HG03571 (cell line): ENCODE measurements at regions not wholly inside any gene's neighbourhood (a gene's known extent, or its start where the extent isn't known, plus 50 kb on each side); places are given as distances from the start of the nearest gene placed in this dataset.
"Not testable (repeated sequence)": the region's sequence is repeated elsewhere in the genome, so short reads cannot be mapped to it uniquely, and the experiment has no call there.

Experiments
- ATAC-seq: cut with Tn5 transposase; IDR thresholded peaks from one replicate; pipeline ENCODE4 v1.9.1; 2021; ENCODE audit not compliant: unreplicated experiment

DNA sequence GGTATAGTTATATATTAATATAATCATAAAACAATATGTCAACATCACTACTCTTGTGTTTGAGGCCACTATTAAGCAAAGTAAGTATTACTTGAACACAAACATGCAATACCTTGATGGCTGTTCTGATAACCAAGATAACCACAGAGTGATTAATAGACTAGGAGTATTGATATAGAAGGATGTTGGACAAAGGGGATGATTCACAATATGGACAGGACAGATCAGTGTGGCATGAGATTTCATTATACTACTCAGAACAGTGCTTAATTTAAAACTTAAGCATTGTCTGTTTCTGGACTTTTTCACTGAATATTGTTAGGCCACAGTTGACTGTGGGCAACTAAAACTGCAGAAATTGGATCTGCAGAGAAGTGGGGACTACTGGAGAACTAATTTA is 384.2 kb downstream of the SLITRK1 start:
- no peak for ATAC-seq

DNA sequence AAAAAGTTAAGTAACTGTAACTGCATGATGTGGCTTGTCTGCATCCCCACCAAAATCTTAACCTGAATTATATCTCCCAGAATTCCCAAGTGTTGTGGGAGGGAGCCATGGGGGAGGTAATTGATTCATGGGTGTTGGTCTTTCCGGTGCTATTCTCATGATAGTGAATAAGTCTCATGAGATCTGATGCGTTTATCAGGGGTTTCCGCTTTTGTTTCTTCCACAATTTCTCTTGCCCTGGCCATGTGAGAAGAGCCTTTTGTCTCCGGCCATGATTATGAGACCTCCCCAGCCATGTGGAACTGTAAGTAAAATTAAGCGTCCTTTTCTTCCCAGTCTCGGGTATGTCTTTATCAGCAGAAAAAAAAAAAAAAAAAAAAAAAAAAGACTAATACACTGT is 385.8 kb downstream of the SLITRK1 start:
- no peak for ATAC-seq

DNA sequence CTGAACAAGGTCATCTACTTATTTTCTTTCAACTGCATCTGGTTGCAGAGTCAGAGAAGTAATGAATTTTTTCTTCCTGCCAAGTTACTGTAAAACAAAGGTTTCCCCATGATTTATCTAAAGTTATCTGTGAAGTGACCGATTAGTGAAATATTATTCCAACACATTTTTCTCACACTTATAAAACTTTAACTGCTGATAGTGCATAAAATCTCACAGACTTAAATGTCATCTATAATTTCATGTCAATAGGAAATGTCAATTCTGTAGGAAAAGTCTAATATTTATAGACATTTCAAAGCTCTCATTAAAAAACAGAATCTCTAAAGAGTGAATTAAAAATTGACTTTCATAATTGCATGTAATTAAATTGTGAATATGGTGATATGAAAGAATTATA is 397.2 kb downstream of the SLITRK1 start:
- ATAC-seq: no peak

DNA sequence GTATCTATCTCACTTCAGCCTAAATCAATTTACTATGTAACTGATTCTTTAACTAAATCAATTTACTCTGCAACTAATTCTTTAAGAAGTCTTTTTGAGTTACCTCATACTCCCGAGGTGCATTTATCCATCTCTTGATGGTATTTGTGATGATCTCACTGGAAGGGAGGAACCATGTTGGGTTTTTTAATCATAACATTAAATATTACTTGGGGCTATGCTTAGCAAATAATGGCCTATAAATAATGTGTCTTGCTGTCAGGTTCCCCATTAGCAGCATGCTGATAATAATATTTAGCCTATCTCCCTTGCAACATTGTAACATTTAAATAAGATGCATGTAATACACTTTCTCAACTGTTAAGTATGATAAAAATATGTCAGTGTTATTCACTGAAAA is 411.3 kb downstream of the SLITRK1 start:
- ATAC-seq: no peak

DNA sequence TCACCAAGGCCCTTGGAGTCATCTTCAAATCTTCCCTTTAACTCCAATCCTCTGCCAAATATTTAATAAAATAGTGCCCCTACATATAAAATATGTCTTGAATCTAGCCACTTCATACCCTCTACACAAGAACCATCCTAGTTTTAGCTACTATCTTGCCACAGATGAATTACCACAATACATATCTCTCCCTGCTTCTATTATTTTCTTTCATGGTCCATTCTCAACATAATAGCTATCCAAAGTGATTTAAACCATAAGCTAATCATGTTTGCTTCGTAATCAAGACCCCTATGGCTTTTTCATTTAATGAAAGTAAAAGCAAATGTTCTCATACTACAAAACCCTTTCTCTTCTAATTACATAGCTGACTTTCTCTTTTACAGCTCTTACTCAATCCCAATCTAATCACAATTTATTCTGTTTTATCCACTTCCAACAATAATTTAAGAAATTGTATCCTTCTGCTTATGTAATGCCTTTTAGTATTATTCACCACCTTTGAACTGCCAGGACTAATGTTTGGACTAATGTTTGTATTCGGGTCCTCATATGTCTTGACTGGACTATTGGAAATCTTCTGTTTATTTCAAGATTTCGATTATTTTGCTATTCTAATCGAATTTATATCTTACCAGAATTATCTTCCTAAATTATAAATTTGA is 412.0 kb downstream of the SLITRK1 start:
- no peak for ATAC-seq

DNA sequence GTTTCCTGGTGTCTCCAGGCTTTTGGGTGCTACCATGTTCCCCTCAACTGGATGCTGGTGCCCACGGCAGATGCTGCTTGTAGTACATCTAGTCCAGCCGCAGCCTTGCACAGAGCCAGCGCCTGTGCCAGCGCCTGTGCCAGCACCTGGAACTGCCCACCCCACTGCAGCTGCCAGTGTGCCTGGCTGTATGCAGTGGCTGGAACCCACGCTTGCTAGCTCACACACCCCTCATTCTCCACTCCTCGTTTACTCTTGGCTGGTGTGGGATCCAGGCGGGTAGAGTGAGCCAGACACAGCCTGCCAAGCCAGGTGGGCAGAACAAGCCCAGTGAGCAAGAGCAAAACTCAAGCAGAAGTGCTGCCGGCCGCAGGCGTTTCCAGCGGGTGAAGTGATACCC is 428.6 kb downstream of the SLITRK1 start:
- no peak for ATAC-seq

DNA sequence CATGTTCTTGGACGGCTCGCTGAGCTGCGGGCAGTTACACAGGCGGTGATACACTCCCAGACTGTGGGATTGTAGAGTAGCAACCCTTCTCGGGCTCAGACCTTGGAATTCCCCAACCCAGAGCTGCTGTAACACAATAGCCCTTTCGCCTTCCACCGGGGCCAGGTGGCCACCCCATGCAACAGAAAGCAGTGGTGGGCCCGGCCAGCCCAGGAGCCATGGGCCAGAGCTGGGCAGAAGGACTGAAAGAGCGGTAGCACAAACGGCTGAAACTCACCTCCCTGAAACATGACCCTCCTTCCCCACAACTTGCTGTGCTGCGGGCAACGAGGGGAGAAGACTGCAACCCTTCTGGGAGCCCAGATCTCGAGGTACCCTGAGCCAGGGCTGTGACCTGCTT is 429.0 kb downstream of the SLITRK1 start:
- no peak for ATAC-seq

DNA sequence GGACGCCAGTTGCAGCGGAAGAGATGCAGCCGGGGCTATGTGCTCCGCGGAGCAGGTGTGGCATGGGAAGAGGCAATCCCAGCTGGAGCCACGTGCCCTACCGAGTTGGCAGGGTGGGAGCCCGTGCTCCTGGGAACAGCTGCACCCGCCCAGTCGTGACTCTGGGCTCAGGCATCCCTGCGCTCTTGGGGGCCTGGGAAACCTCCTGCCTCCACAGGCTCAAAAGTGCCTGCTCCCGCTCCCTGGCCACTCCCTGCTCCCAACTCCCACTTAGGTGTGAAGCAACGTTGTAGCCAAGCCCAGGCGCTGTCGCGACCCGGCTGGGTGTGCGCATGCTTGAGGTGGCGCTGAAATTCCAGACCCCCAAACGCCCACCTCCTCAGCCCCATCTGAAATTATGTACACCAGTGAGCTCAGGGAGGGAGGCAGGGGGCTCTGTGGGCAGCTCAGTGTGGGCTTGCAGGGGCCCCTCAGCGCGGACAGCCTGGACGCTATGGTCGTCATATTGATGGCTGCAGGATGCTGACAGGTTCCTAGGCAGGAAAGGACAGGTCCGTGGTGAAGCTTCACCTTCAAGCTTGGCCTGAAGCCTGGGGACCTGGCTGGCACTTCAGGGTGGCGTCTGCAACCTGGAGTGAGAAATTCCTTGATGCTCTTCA is 429.9 kb downstream of the SLITRK1 start:
- no peak for ATAC-seq

DNA sequence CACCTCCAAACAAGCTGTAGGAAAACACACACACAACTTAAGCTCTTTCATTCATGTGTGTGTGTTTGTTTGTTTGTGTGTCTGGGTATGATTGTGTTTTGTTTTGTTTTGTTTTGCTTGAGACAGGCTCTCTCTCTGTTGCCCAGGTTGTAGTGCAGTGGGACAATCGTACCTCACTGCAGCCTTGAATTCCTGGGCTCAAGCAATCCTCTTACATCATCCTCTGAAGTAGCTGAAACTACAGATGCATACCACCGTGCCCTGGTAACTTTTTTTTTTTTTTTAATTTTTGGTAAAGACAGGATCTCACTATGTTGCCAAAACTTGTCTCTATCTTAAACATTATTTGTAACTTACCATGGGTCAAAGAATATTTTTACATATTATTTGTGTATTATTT is 431.7 kb downstream of the SLITRK1 start:
- ATAC-seq: no peak

DNA sequence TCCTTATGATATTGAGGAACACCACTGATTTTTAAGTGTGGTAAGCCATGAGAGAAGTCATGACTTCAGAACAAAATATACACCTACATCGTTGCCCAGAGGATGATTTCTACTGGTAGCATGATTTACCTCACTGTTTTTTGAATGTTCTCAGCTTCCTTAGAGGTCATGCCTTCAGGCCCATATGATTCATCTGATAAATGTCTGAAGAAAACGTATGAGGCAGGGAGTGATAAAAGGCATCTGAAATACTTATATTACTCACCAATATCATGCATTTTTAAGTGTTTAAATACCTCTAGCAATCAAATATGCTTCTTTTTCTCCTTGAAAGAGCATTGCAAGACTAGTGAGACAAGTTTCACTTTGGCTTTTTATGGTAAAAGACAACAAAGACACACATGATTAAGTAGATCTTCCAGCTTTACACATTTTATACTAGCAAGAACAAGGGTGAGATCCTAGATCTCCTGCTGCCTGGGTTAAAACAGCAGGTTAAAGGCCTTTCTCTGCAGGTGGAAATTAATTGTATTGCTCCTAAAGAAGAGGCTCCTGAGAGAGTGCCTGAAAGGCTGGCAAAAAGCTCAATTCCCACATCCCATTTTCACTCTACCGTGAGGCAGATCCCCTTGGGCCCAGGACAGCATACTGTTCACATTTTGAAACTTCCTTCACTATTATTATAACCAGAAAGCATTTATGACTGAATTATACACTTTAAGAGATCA is 432.4 kb downstream of the SLITRK1 start:
- ATAC-seq: no peak

DNA sequence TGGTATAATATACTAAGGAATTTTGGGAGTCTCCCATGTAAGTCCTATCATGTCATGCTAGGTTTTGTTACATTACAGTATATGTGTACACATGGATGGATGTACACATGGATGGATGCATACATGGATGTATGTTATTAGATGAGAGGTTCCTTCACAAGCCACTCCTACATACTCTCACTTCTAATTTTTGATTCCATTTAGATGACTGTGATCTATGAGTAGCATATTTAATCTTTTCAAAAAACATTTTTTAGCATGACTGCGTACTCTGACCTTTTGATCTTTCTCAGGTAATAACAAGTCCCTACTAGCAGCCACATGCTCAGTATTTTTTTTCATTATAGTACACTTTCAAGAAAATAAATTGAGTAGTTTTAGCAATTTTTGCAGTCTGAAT is 441.8 kb downstream of the SLITRK1 start:
- ATAC-seq: no peak

DNA sequence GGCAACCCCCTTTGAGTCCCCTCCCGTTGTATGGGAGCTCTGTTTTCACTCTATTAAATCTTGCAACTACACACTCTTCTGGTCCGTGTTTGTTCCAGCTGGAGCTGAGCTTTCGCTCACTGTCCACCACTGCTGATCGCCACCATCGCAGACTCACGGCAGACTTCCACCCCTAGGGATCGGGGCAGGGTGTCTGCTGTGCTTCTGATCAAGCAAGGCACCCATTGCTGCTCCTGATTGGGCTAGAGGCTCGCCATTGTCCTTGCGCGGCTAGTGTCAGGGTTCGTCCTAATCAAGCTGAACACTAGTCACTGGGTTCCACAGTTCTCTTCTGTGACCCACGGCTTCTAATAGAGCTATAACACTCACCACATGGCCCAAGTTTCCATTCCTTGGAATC is 442.8 kb downstream of the SLITRK1 start:
- ATAC-seq: not testable (repeated sequence)

DNA sequence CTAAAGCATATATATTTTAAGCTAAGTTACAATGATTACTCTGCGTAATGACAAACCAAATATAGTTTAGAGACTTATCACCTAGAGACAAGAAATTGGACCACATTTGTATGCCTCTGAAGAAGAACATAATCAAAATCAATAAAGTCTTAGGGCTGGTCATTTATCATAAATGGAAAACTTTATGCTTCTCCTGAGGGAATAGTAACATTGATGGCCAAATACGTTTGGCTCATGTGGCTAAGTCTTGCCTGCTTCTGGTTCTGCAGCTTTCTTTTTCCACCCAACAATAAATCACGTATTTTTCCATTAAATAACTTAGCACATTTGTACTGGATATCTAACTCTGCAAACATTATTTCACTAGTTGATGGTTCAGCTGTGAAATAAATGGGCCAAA is 458.4 kb downstream of the SLITRK1 start:
- no peak for ATAC-seq

DNA sequence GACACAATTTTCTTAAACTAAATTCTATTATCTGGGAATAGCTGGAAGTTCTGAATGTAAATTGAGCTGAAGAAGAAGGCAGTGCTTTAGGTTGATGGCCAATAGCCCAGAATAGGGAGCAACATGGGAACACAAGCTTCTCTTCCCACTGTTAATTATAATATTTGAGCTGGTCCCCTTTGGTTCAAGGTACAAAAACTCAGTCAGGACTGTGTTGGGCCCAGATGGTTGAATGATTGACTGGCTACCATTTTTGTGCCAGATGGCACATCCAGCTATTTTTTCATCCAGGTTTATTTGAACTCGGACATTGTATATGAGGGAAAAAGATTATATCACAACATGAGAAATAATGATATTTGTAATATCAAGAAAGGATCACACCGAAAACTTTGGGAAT is 458.9 kb downstream of the SLITRK1 start:
- no peak for ATAC-seq

DNA sequence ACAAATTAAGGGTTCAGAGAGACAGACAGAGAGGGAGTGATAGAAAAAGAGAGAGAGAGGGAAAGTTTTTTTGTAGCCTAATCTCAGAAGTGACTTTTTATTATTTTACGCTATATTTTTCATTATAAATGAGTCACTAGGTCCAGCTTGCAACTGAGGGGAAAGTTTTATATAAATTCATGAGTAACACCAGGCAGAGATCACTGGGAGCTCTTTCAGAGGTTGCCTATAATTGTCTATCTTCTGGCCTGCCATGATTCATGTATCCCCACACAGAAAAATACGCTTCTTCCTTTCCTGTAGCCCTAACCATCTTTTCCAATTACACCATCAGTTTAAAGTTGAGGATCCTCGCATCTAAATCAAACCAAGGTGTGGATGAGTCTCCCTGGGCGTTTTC is 467.9 kb downstream of the SLITRK1 start:
- no peak for ATAC-seq

DNA sequence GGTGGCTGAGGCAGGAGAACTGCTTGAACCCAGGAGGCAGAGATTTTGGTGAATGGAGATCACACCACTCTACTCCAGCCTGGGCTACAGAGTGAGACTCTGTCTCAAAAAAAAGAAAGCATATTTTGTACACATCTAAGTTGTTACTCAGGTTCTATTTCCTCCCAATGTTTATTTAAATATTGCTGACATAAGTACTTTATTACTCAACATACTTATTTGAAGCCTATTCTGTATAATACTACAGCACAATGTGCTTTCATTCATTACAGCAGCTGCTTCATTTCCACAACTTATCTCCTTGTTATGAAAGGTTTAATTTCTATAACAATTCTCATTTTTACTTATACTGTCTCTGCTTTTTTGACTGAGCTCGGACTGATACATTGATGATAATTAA is 495.7 kb downstream of the SLITRK1 start:
- no peak for ATAC-seq

DNA sequence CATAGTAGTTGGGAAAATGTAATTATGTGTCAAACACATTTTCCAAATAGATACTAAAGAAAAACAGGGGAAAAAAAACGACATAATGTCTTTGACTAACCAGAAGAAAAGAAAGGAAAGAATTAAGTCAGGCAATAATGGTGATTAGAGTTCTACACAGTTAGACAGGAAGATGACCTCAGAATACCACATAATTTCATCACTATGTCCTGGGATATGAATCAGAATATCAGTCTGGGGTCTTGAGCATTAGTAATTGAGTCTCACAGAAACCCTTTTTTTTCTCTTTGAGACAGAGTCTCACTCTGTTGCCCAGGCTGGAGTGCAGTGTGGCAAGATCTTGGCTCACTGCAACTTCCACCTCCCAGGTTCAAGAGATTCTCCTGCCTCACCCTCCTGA is 503.4 kb downstream of the SLITRK1 start:
- no peak for ATAC-seq

DNA sequence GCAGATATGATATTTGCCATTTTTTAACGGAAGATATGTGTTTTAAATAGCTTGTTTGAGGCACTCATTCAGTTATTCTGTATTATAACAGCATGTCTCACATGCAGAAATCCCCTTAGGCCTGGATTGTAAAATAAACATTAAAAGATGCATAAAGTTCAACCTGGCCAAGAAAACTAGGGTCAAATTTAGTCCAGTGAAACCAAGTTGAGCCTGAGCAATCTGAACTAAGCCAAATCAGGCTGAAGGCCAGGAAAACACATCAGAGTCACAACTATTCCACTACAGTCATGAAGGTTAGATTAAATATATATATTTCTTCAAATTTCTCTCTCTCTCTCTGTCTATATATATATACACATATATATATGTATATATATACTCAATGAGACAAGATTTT is 504.8 kb downstream of the SLITRK1 start:
- ATAC-seq: no peak

DNA sequence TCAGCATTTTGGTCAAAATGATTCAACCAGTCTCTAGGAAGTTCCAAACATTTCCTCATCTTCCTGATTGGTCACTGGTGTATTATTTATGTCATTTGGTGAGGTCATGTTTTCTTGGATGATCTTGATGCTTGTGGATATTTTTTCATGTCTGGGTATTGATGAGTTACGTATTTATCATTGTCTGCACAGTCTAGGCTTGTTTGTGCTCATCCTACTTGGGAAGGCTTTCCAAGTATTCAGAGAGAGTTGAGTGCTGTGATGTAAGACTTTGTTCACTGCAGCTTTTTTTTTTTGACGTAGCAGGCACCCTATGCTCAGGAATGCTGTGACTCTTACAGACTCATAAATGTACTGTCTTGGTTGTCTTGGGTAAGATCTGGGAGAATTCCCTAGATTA is 509.5 kb downstream of the SLITRK1 start:
- no peak for ATAC-seq

DNA sequence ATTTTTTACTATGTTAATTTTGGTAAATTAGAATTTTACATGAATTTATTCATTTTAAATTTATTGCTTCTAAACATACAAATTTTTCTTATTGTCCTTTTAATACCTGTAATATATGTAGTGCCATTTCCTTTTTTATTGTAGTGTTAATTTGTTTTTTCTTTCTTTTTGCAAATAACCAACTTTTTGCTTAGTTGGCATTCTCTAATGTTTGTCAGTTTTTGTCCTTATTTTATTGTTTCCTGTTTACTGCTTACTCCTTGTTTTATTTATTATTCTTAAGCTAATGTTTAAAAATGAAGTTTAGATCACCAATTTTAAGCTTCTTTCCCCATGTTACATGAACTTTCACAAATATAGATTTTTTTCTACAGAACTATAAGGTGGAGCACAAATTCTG is 516.6 kb downstream of the SLITRK1 start:
- no peak for ATAC-seq

DNA sequence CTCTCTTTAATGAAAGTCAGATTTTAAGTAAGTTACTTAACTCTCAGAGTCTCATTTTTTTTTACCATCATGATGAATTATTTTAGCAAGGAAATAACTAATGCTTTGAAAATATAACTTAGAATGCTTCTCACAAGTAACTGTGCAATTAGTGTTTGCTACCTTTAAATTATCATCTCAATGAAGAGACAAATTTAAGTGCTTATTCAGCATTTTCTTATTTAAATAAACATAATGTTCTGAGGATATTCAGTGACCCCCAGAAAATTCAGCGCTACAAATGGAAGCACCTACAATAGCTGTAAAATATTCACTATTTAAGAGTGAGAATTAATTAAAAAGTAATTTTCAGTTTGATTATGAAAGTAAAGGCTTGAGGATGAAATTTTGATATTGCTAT is 527.2 kb downstream of the SLITRK1 start:
- ATAC-seq: no peak

DNA sequence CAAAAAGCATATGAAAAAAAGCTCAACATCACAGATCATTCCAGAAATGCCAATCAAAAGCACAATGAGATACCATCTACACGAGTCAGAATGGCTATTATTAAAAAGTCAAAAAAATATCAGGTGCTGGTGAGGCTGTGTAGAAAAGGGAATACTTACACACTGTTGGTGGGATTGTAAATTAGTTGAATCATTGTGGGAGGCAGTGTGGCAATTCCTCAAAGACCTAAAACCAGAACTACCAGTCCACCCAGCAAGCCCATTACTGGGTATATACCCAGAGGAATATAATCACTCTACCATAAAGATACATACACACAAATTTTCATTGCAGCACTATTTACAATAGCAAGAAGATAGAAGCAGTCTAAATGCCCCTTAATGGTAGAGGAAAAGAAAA is 529.9 kb downstream of the SLITRK1 start:
- ATAC-seq: no peak
